Lung (tissue), 11 donors: ENCODE measurements at regions not wholly inside any gene's neighbourhood (a gene's known extent, or its start where the extent isn't known, plus 50 kb on each side); places are given as distances from the start of the nearest gene placed in this dataset.
A peak's percentile ranks its signal among the peaks of the same experiment; 100 is the strongest.

Experiments
- ATAC-seq: fragments of 200-7000 bp; cut with Tn5 transposase; one replicate; pipeline ENCODE4 v1.9.1; 2020; ENCODE audit warnings: moderate number of reproducible peaks; ENCODE audit not compliant: insufficient read depth, low FRiP score
- DNase-seq, 3 donors: peaks; one replicate each; pipeline ENCODE4 v3.0.0-alpha.2; 2013 to 2017
- H3K27ac ChIP-seq, 2 donors: one replicate each; pipeline ENCODE4 v1.5.1; 2013; ENCODE audit warnings: mild to moderate bottlenecking in 2 of 2, moderate library complexity in 2 of 2, control low read depth in 1 of 2, inconsistent platforms in 1 of 2, low read depth in 1 of 2, low read length in 1 of 2
- H3K27me3 ChIP-seq, 3 donors: one replicate each; pipeline ENCODE4 v1.5.1; 2013; ENCODE audit warnings: low read length in 2 of 3; ENCODE audit not compliant: control insufficient read depth in 3 of 3, insufficient read depth in 3 of 3
- H3K36me3 ChIP-seq, 4 donors: one replicate each; pipeline ENCODE4 v1.5.1; 2013; ENCODE audit warnings: low read length in 4 of 4, mild to moderate bottlenecking in 1 of 4, moderate library complexity in 1 of 4; ENCODE audit not compliant: control insufficient read depth in 4 of 4, insufficient read depth in 4 of 4
- H3K4me1 ChIP-seq, 5 donors: one replicate each; pipeline ENCODE4 v1.5.1; 2013; ENCODE audit warnings: low read length in 5 of 5, mild to moderate bottlenecking in 2 of 5, moderate library complexity in 1 of 5; ENCODE audit not compliant: control insufficient read depth in 5 of 5, insufficient read depth in 5 of 5
- H3K4me3 ChIP-seq: one replicate; pipeline ENCODE4 v1.5.1; 2013; ENCODE audit warnings: mild to moderate bottlenecking, control low read depth, moderate library complexity
- H3K9ac ChIP-seq, 2 donors: one replicate each; pipeline ENCODE4 v1.5.1; 2013; ENCODE audit warnings: low read length in 2 of 2, control low read depth in 1 of 2; ENCODE audit not compliant: insufficient read depth in 1 of 2
- H3K9me3 ChIP-seq, 4 donors: one replicate each; pipeline ENCODE4 v1.5.1; 2013; ENCODE audit warnings: low read length in 3 of 4, mild to moderate bottlenecking in 1 of 4, moderate library complexity in 1 of 4; ENCODE audit not compliant: control insufficient read depth in 4 of 4, insufficient read depth in 3 of 4
- CTCF ChIP-seq: IDR thresholded peaks from 2 replicates; pipeline ENCODE4 v1.5.1; 2012; ENCODE audit warnings: mild to moderate bottlenecking; ENCODE audit errors: control extremely low read depth, extremely low read depth
- WGBS, 2 donors: extraction: QIAGEN DNeasy Blood & Tissue Kit; methylation state at CpG; one replicate each; pipeline ENCODE4 v1.1.7; 2013; 5-methylcytosine and 5-hydroxymethylcytosine counted together
- donor health status: control.
- donor health status: control.
- donor health status: Bipolar disorder and iron deficiency.
- donor health status: healthy.
- donor health status: DM: yes; HTN: yes; CAD: no.

DNA sequence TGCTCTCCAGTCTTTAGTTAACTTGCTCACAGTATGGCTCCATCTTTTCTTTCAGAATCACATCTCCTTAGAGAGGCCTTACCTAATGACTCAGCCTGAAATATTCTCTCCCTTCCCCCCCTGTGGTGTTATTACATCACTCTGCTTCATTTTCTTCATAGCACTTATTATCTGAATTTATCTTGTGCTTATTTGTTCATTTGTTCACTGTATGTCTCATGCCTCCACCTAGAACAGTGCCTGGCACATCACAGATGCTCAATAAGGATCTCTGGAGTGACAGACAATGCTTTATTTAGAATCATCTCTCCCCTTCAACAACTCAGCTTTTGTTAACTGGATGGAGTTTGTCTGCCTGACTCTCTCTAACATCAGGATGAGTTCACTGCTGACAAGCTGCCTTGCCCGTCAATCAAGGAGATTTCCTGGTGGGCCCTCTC lies 96.6 kb upstream of the MAN1A1 start:
- Histone ChIP-seq H3K36me3 (no peaks in the 10 kb centered on the region), H3K9ac (no peak overlapping the region), H3K4me1 (peaks cover 0 to 15% (median 7%) of the 10 kb centered on the region in 5 donors), H3K27ac (peak overlapping the region in 1 of 2 donors; percentile 15), H3K27me3 (no peaks in the 10 kb centered on the region), H3K9me3 (no peaks in the 10 kb centered on the region), H3K4me3 (no peak overlapping the region)
- whole genome bisulfite sequencing, 2 donors = 77 to 85% methylated on average over 1 of the region's 1 CpG
- TF ChIP-seq CTCF = no peak
- no peak for DNase-seq
- ATAC-seq = no peak

DNA sequence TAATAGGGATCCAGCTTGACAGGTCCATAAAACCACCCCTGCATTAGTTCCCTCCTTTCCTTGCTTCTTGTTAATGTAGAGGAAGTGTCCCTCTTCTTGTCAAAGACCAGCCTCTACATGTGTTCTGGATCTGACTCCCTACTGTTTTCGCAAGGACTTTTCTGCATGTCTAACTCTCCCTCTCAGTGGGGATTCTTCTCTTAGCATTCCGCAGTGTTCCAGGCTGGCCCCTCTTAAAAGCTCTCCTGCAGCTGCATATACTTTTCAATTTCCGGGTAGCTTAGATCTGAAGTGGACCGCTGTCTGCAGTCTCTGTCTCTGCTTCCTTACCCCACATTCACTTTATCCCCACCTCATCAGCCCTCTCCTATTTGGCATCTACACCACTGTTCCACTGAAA lies 96.1 kb upstream of the MAN1A1 start:
- H3K36me3 ChIP-seq = no peaks in the 10 kb centered on the region
- ATAC-seq (no peak), DNase-seq (no peak)
- H3K9me3 ChIP-seq = no peaks in the 10 kb centered on the region
- H3K9ac ChIP-seq = no peak overlapping the region
- no peak overlapping the region for H3K4me3 ChIP-seq
- no peaks in the 10 kb centered on the region for H3K27me3 ChIP-seq
- peaks cover 0 to 15% (median 7%) of the 10 kb centered on the region in 5 donors for H3K4me1 ChIP-seq
- no peak overlapping the region for H3K27ac ChIP-seq
- no peak for TF ChIP-seq CTCF
- WGBS, 2 donors = 91 to 92% methylated on average over 4 of the region's 4 CpGs

- Histone ChIP-seq H3K9me3 (no peaks in the 10 kb centered on the region), H3K36me3 (no peaks in the 10 kb centered on the region), H3K27ac (no peak overlapping the region), H3K27me3 (no peaks in the 10 kb centered on the region), H3K4me3 (no peak overlapping the region), H3K9ac (no peak overlapping the region), H3K4me1 (peaks cover 0 to 15% (median 7%) of the 10 kb centered on the region in 5 donors)
- no peak for DNase-seq
- peak; percentile 21 for ATAC-seq
- 82 to 88% methylated on average over 4 of the region's 4 CpGs for WGBS, 2 donors
- no peak for TF ChIP-seq CTCF
Measured at GRCh38 chr6:119444642-119445557, 95.3 kb upstream of the MAN1A1 start.
